C4-2B (cell line): ENCODE measurements at regions not wholly inside any gene's neighbourhood (a gene's known extent, or its start where the extent isn't known, plus 50 kb on each side); places are given as distances from the start of the nearest gene placed in this dataset.

ENCODE experiments used
- ZFX ChIP-seq: fragments of 450-650 bp; IDR thresholded peaks from 2 replicates; pipeline ENCODE4 v1.6.1; 2017
- TF ChIP-seq, protein P1 (sequence below): fragments of 450-650 bp; conservative IDR thresholded peaks from 2 replicates; pipeline ENCODE4 v1.5.1; 2017; ENCODE audit warnings: mild to moderate bottlenecking

DNA sequence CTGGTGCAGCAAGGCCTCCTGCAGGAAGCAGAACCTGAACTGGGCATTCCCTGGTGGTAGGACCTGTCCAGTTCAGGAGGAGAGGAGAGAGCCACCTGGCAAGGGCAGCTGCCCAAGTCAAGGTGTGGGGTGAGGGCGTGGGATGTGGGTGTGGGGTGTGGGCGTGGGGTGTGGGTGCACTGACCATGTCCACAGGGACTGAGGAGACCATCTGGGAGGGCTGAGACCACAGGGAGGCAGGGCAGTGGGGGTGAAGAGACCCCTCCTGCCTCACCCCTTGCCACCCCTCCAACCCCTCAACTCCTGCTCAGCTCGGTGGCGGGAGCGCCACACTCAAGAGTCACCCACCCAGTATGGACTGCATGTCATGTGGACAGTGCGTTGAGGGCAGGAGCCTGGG, 117.9 kb downstream of the CPZ start:
- TF ChIP-seq, protein P1, sequence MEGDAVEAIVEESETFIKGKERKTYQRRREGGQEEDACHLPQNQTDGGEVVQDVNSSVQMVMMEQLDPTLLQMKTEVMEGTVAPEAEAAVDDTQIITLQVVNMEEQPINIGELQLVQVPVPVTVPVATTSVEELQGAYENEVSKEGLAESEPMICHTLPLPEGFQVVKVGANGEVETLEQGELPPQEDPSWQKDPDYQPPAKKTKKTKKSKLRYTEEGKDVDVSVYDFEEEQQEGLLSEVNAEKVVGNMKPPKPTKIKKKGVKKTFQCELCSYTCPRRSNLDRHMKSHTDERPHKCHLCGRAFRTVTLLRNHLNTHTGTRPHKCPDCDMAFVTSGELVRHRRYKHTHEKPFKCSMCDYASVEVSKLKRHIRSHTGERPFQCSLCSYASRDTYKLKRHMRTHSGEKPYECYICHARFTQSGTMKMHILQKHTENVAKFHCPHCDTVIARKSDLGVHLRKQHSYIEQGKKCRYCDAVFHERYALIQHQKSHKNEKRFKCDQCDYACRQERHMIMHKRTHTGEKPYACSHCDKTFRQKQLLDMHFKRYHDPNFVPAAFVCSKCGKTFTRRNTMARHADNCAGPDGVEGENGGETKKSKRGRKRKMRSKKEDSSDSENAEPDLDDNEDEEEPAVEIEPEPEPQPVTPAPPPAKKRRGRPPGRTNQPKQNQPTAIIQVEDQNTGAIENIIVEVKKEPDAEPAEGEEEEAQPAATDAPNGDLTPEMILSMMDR: no peak
- no peak for TF ChIP-seq ZFX
